Aorta (tissue), 5 donors: ENCODE measurements at regions not wholly inside any gene's neighbourhood (a gene's known extent, or its start where the extent isn't known, plus 50 kb on each side); places are given as distances from the start of the nearest gene placed in this dataset.

Experiments
- ATAC-seq: fragments of 200-7000 bp; cut with Tn5 transposase; one replicate; pipeline ENCODE4 v1.9.1; 2022; ENCODE audit warnings: moderate library complexity; ENCODE audit not compliant: low FRiP score
- DNase-seq, 2 donors: peaks; one replicate each; pipeline ENCODE4 v3.0.0-alpha.2; 2020
- H3K27ac ChIP-seq, 2 donors: one replicate each; pipeline ENCODE4 v1.5.1; 2013; ENCODE audit warnings: low read length in 2 of 2, mild to moderate bottlenecking in 2 of 2, moderate library complexity in 2 of 2, control low read depth in 1 of 2, inconsistent platforms in 1 of 2, low read depth in 1 of 2
- H3K27me3 ChIP-seq, 2 donors: one replicate each; pipeline ENCODE4 v1.6.1; 2013; ENCODE audit warnings: control low read depth in 1 of 2, low read length in 1 of 2, mild to moderate bottlenecking in 1 of 2, moderate library complexity in 1 of 2; ENCODE audit not compliant: insufficient read depth in 2 of 2, control insufficient read depth in 1 of 2
- H3K36me3 ChIP-seq, 2 donors: one replicate each; pipeline ENCODE4 v1.6.1; 2013; ENCODE audit warnings: control low read depth in 1 of 2, low read length in 1 of 2, mild to moderate bottlenecking in 1 of 2; ENCODE audit not compliant: insufficient read depth in 2 of 2, control insufficient read depth in 1 of 2
- H3K4me1 ChIP-seq, 2 donors: one replicate each; pipeline ENCODE4 v1.6.1; 2013; ENCODE audit warnings: low read length in 2 of 2, control low read depth in 1 of 2, mild to moderate bottlenecking in 1 of 2, moderate library complexity in 1 of 2; ENCODE audit not compliant: insufficient read depth in 2 of 2, control insufficient read depth in 1 of 2
- H3K4me3 ChIP-seq, 2 donors: one replicate each; pipeline ENCODE4 v1.5.1; 2013; ENCODE audit warnings: low read length in 2 of 2, control low read depth in 1 of 2, mild to moderate bottlenecking in 1 of 2
- H3K9me3 ChIP-seq: one replicate; pipeline ENCODE4 v1.6.1; 2013; ENCODE audit warnings: mild to moderate bottlenecking, low read length; ENCODE audit not compliant: control insufficient read depth
- WGBS, 2 donors: extraction: QIAGEN DNeasy Blood & Tissue Kit; methylation state at CpG; one replicate each; pipeline ENCODE4 v1.1.7; 2013; 5-methylcytosine and 5-hydroxymethylcytosine counted together
- intact Hi-C, 2 donors: fragments of 100-400 bp; cut with DNase I; formaldehyde crosslinking; loops; one replicate each; pipeline versions ENCODE4 v1.14.2 to v1.15.0; 2022
- donor health status: healthy with polysubstance abuse.
- donor health status: Bipolar disorder and iron deficiency.
- donor health status: DM: no; HTN: no; CAD: no.
- donor health status: DM: no; HTN: no; CAD: no.
- donor health status: DM: yes; HTN: yes; CAD: no.

- ATAC-seq, result no peak
- intact Hi-C loops, result no loop called here
- H3K4me1 ChIP-seq, result no peaks in the 10 kb centered on the region
- WGBS, 2 donors, result 78 to 89% methylated on average over 2 of the region's 2 CpGs
- no peaks in the 10 kb centered on the region for H3K27me3 ChIP-seq
- peaks cover 2% of the 10 kb centered on the region for H3K9me3 ChIP-seq
- H3K27ac ChIP-seq, result no peak overlapping the region
- H3K4me3 ChIP-seq, result no peak overlapping the region
- H3K36me3 ChIP-seq, result no peaks in the 10 kb centered on the region
- no peak for DNase-seq
Measured at GRCh38 chr21:14753466-14754258, 207.5 kb upstream of the SAMSN1 start.

GRCh38 chr21:14753069-14753465 is 207.0 kb upstream of the SAMSN1 start:
- Histone ChIP-seq H3K4me1 (no peaks in the 10 kb centered on the region), H3K9me3 (peaks cover 2% of the 10 kb centered on the region), H3K27ac (no peak overlapping the region), H3K4me3 (no peak overlapping the region), H3K27me3 (no peaks in the 10 kb centered on the region), H3K36me3 (no peaks in the 10 kb centered on the region)
- DNase-seq, result no peak
- intact Hi-C loops, result no loop called here
- no peak for ATAC-seq

GRCh38 chr21:14752345-14752909 is 206.3 kb upstream of the SAMSN1 start:
- ATAC-seq (no peak), DNase-seq (no peak)

GRCh38 chr21:14751602-14752344 is 205.7 kb upstream of the SAMSN1 start:
- Histone ChIP-seq H3K4me3 (no peak overlapping the region), H3K27ac (no peak overlapping the region), H3K36me3 (no peaks in the 10 kb centered on the region), H3K4me1 (no peaks in the 10 kb centered on the region), H3K9me3 (no peaks in the 10 kb centered on the region), H3K27me3 (no peaks in the 10 kb centered on the region)
- WGBS, 2 donors, result 80 to 83% methylated on average over 2 of the region's 2 CpGs
- intact Hi-C loops, result no loop called here
- no peak for DNase-seq
- no peak for ATAC-seq

More at GRCh38 chr21:14752345-14752909, 206.3 kb upstream of the SAMSN1 start:
- no peaks in the 10 kb centered on the region for H3K9me3 ChIP-seq
- H3K27me3 ChIP-seq, result no peaks in the 10 kb centered on the region
- H3K4me3 ChIP-seq, result no peak overlapping the region
- no peaks in the 10 kb centered on the region for H3K4me1 ChIP-seq
- no peak overlapping the region for H3K27ac ChIP-seq
- no peaks in the 10 kb centered on the region for H3K36me3 ChIP-seq
- intact Hi-C loops, result no loop called here

- intact Hi-C loops, result no loop called here
- Histone ChIP-seq H3K9me3 (no peaks in the 10 kb centered on the region), H3K4me3 (no peak overlapping the region), H3K27me3 (no peaks in the 10 kb centered on the region), H3K27ac (no peak overlapping the region), H3K4me1 (no peaks in the 10 kb centered on the region), H3K36me3 (no peaks in the 10 kb centered on the region)
- WGBS, 2 donors, result 83% methylated on average over 3 of the region's 3 CpGs
- no peak for DNase-seq
- ATAC-seq, result no peak
Measured at GRCh38 chr21:14751011-14751410, 204.9 kb upstream of the SAMSN1 start.

- H3K4me1 ChIP-seq, result no peaks in the 10 kb centered on the region
- H3K27me3 ChIP-seq, result no peaks in the 10 kb centered on the region
- ATAC-seq (no peak), DNase-seq (no peak)
- no peaks in the 10 kb centered on the region for H3K9me3 ChIP-seq
- no peak overlapping the region for H3K27ac ChIP-seq
- no peak overlapping the region for H3K4me3 ChIP-seq
- intact Hi-C loops, result no loop called here
- H3K36me3 ChIP-seq, result no peaks in the 10 kb centered on the region
Measured at GRCh38 chr21:14750041-14750440, 203.9 kb upstream of the SAMSN1 start.

GRCh38 chr21:14748662-14749061 is 202.5 kb upstream of the SAMSN1 start:
- no peak overlapping the region for H3K27ac ChIP-seq

GRCh38 chr21:14744368-14744767 is 198.3 kb upstream of the SAMSN1 start:
- Histone ChIP-seq H3K27ac (no peak overlapping the region), H3K9me3 (no peaks in the 10 kb centered on the region), H3K4me1 (no peaks in the 10 kb centered on the region), H3K27me3 (no peaks in the 10 kb centered on the region), H3K4me3 (no peak overlapping the region), H3K36me3 (no peaks in the 10 kb centered on the region)
- DNase-seq (no peak), ATAC-seq (no peak)
- WGBS, 2 donors, result 84 to 94% methylated on average over 1 of the region's 1 CpG
- intact Hi-C loops, result no loop called here

More at GRCh38 chr21:14748662-14749061, 202.5 kb upstream of the SAMSN1 start:
- H3K9me3 ChIP-seq, result no peaks in the 10 kb centered on the region
- ATAC-seq (no peak), DNase-seq (no peak)
- no peaks in the 10 kb centered on the region for H3K27me3 ChIP-seq
- 81 to 84% methylated on average over 2 of the region's 2 CpGs for WGBS, 2 donors
- intact Hi-C loops, result no loop called here
- H3K36me3 ChIP-seq, result no peaks in the 10 kb centered on the region
- H3K4me1 ChIP-seq, result no peaks in the 10 kb centered on the region
- no peak overlapping the region for H3K4me3 ChIP-seq

GRCh38 chr21:14742119-14742518 is 196.0 kb upstream of the SAMSN1 start:
- Histone ChIP-seq H3K4me1 (no peaks in the 10 kb centered on the region), H3K9me3 (no peaks in the 10 kb centered on the region), H3K27me3 (no peaks in the 10 kb centered on the region), H3K27ac (no peak overlapping the region), H3K4me3 (no peak overlapping the region), H3K36me3 (no peaks in the 10 kb centered on the region)
- ATAC-seq (no peak), DNase-seq (no peak)
- intact Hi-C loops, result no loop called here
- WGBS, 2 donors, result 49 to 58% methylated on average over 2 of the region's 2 CpGs
